HUES48 (cell line): ENCODE measurements at regions not wholly inside any gene's neighbourhood (a gene's known extent, or its start where the extent isn't known, plus 50 kb on each side); places are given as distances from the start of the nearest gene placed in this dataset.
"Not testable (repeated sequence)": the region's sequence is repeated elsewhere in the genome, so short reads cannot be mapped to it uniquely, and the experiment has no call there.

Experiments used
- H3K27ac ChIP-seq: one replicate; pipeline ENCODE4 v1.7.0; 2013; ENCODE audit warnings: low read depth, low read length, inconsistent platforms
- H3K27me3 ChIP-seq: 2 replicates; pipeline ENCODE4 v1.6.1; 2013; ENCODE audit warnings: mild to moderate bottlenecking, low read length; ENCODE audit not compliant: control insufficient read depth, insufficient read depth
- H3K36me3 ChIP-seq: 2 replicates; pipeline ENCODE4 v1.6.1; 2013; ENCODE audit warnings: low read length; ENCODE audit not compliant: control insufficient read depth, insufficient read depth
- H3K4me1 ChIP-seq: 2 replicates; pipeline ENCODE4 v1.6.1; 2013; ENCODE audit warnings: mild to moderate bottlenecking, low read length; ENCODE audit not compliant: control insufficient read depth, insufficient read depth
- H3K4me3 ChIP-seq: 2 replicates; pipeline ENCODE4 v1.5.1; 2013; ENCODE audit warnings: mild to moderate bottlenecking, low read depth, low read length
- H3K9ac ChIP-seq: 2 replicates; pipeline ENCODE4 v1.6.1; 2013; ENCODE audit warnings: mild to moderate bottlenecking, low read depth, low read length, moderate library complexity
- H3K9me3 ChIP-seq: 2 replicates; pipeline ENCODE4 v1.6.1; 2013; ENCODE audit warnings: low read length; ENCODE audit not compliant: control insufficient read depth, insufficient read depth

DNA sequence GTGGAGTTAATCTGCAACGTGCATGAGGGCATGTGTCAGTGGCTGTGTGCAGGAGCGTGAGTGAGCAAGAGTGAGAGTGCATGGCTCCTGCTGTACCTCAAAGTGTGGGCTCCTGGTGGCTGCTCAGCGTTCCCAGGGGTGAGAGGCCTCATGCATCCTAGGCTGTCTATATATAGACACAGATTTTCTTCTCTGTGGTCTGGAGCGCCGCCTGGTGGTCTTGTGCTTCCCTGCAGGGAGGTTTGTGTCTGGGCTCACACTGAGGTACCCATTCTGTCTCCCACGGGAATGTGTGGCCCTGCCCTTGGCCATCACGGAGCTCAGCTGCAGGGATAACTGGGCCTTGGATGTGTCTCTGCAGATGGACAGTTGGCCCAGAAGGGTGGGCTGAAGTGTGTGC lies 520.2 kb downstream of the GOLGA6L6 start:
- not testable (repeated sequence) for H3K27ac ChIP-seq, H3K4me1 ChIP-seq

DNA sequence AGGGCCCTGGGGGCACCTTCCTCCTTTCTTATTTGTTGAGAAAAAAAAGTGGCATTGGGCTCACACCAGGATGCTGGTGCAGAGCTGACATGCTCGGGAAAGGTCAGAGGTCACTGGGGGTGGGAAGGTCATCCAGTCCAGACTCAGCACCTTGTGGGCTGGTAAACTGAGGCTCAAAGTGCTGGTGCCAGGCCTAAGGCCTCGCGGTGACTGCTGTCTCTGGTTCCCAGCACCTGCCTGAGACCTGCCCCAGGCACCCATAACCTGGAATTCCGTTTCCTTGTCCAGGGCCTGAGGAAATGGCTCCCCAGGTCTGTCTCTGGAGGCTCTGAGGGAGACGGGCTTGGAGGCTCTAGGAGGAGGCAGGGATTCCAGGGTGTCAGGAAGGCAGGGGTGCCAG lies 521.0 kb downstream of the GOLGA6L6 start:
- H3K9me3 ChIP-seq, H3K27me3 ChIP-seq, H3K9ac ChIP-seq, H3K36me3 ChIP-seq, H3K4me1 ChIP-seq, H3K4me3 ChIP-seq, H3K27ac ChIP-seq: not testable (repeated sequence)

More for the DNA sequence above, 520.2 kb downstream of the GOLGA6L6 start:
- not testable (repeated sequence) for H3K9ac ChIP-seq, H3K9me3 ChIP-seq, H3K4me3 ChIP-seq, H3K27me3 ChIP-seq, H3K36me3 ChIP-seq

GRCh38 chr15:20019758-20020157 lies 521.8 kb downstream of the GOLGA6L6 start:
- H3K27me3 ChIP-seq, H3K9ac ChIP-seq: not testable (repeated sequence)

DNA sequence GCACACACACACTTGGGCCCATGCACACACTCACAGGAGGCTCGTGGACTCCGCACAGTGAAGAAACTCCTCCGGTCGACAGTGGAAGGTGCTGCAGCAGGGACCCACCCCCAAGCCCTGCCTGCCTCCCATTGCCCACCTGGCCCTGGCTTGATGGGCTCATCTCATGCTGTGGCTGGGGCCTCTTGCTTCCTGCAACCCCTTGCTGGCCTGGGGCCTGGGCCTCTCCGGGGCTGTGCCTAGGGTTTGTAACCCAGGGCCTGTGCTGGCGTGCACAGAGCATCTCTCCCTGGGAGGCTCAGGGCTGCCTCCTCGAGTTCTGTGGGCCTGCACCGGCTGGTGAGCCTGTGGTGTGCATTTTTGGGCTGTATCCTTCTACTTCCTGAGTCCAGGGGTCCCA lies 524.0 kb downstream of the GOLGA6L6 start:
- not testable (repeated sequence) for H3K4me3 ChIP-seq, H3K9me3 ChIP-seq, H3K4me1 ChIP-seq, H3K27ac ChIP-seq, H3K9ac ChIP-seq, H3K27me3 ChIP-seq, H3K36me3 ChIP-seq

More at GRCh38 chr15:20019758-20020157, 521.8 kb downstream of the GOLGA6L6 start:
- not testable (repeated sequence) for H3K36me3 ChIP-seq, H3K9me3 ChIP-seq, H3K27ac ChIP-seq, H3K4me3 ChIP-seq, H3K4me1 ChIP-seq

GRCh38 chr15:20016941-20017340 lies 524.7 kb downstream of the GOLGA6L6 start:
- H3K9me3 ChIP-seq, H3K36me3 ChIP-seq, H3K9ac ChIP-seq, H3K27ac ChIP-seq, H3K4me3 ChIP-seq, H3K27me3 ChIP-seq, H3K4me1 ChIP-seq: not testable (repeated sequence)

DNA sequence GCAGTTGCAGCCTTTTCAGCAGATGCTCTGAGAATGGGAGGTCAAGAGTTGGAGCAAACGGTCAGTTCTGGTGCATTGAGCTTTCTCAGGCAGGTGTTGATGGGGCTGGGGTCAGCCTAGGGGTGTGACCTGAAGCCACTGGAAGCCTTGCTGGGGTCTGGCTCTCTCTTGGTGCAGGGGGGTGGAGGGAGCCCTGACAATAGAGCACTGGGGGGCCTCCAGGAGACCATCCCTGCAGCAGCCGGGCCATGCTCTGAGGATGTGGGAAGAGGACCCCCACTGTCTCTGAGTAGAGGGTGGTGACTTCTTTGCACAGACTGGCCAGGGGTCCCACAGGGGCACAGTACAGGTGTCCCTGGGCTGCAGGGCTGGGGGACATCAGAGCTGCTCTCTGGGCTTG lies 528.8 kb downstream of the GOLGA6L6 start:
- H3K9me3 ChIP-seq, H3K27me3 ChIP-seq, H3K27ac ChIP-seq, H3K9ac ChIP-seq, H3K36me3 ChIP-seq, H3K4me1 ChIP-seq, H3K4me3 ChIP-seq: not testable (repeated sequence)

DNA sequence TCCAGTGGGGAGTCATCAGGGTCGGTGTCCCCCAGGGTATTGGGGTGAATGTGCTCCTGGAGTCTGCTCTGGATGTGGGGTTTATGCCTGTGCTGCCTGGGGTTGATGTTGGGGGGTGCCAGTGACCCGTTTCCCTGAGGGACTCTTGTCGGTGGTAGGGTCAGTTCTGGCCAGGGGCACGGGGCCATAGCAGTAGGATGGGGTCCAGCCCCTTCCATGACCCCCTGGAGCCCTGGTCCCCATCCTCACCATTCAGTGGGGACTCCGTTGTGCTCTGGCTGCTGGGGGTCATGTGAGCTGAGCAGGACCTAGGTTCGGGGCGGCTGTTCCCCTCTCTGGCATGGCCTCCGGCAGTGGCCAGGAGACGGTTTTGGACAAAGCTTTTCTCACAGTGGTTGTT lies 530.8 kb downstream of the GOLGA6L6 start:
- not testable (repeated sequence) for H3K9me3 ChIP-seq, H3K27me3 ChIP-seq

GRCh38 chr15:20009619-20010018 lies 532.0 kb downstream of the GOLGA6L6 start:
- H3K4me1 ChIP-seq, H3K36me3 ChIP-seq, H3K4me3 ChIP-seq, H3K9me3 ChIP-seq, H3K27me3 ChIP-seq, H3K27ac ChIP-seq, H3K9ac ChIP-seq: not testable (repeated sequence)

More for the DNA sequence above, 530.8 kb downstream of the GOLGA6L6 start:
- not testable (repeated sequence) for H3K4me3 ChIP-seq, H3K9ac ChIP-seq, H3K4me1 ChIP-seq, H3K27ac ChIP-seq, H3K36me3 ChIP-seq

- H3K27me3 ChIP-seq, H3K9ac ChIP-seq, H3K4me3 ChIP-seq, H3K9me3 ChIP-seq, H3K36me3 ChIP-seq, H3K4me1 ChIP-seq, H3K27ac ChIP-seq: not testable (repeated sequence)
These were observed 534.3 kb downstream of the GOLGA6L6 start for GRCh38 chr15:20007338-20007737.

GRCh38 chr15:20003471-20003870 lies 538.1 kb downstream of the GOLGA6L6 start:
- H3K4me1 ChIP-seq, H3K36me3 ChIP-seq, H3K9ac ChIP-seq, H3K27ac ChIP-seq, H3K9me3 ChIP-seq, H3K4me3 ChIP-seq, H3K27me3 ChIP-seq: not testable (repeated sequence)

DNA sequence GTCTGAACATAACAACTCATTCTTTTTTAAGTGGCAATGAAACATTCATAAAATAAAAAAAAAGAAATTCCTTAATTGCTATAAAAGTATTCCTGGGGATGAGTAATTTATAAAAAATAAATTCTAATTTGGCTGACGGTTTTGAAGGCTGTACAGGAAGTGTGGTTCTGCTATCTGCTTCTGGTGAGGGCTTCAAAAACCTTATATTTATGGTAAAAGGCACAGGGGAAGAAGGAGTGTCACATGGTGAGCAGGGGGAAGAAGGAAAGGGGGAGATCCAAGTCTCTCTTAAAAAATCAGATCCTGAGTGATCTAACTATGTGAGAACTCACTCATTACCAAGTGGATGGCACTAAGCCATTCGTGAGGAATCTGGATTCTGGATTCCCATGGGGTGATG lies 539.0 kb downstream of the GOLGA6L6 start:
- H3K4me1 ChIP-seq, H3K9me3 ChIP-seq, H3K9ac ChIP-seq, H3K4me3 ChIP-seq, H3K27ac ChIP-seq, H3K36me3 ChIP-seq, H3K27me3 ChIP-seq: not testable (repeated sequence)

GRCh38 chr15:19996574-19997194 lies 544.9 kb downstream of the GOLGA6L6 start:
- H3K4me1 ChIP-seq, H3K9ac ChIP-seq, H3K4me3 ChIP-seq, H3K36me3 ChIP-seq, H3K27me3 ChIP-seq, H3K27ac ChIP-seq: not testable (repeated sequence)
- peaks cover 19% of the 10 kb centered on the region for H3K9me3 ChIP-seq
